ENCODE measurements at regions not wholly inside any gene's neighbourhood (a gene's known extent, or its start where the extent isn't known, plus 50 kb on each side); places are given as distances from the start of the nearest gene placed in this dataset.
"Not testable (repeated sequence)": the region's sequence is repeated elsewhere in the genome, so short reads cannot be mapped to it uniquely, and the experiment has no call there.

- H3K4me3 ChIP-seq (ENCODE audit: low read depth, low read length): peak overlapping the region; percentile 13
Observed at GRCh38 chr9:64016845-64017406, 1268.1 kb downstream of the FOXD4L5 start.

GRCh38 chr9:64016246-64016645 is 1268.8 kb downstream of the FOXD4L5 start:
- H3K4me3 ChIP-seq (ENCODE audit: low read depth, low read length): not testable (repeated sequence)

GRCh38 chr9:64015136-64015535 is 1269.9 kb downstream of the FOXD4L5 start:
- no peak overlapping the region for H3K4me3 ChIP-seq (ENCODE audit: low read depth, low read length)

DNA sequence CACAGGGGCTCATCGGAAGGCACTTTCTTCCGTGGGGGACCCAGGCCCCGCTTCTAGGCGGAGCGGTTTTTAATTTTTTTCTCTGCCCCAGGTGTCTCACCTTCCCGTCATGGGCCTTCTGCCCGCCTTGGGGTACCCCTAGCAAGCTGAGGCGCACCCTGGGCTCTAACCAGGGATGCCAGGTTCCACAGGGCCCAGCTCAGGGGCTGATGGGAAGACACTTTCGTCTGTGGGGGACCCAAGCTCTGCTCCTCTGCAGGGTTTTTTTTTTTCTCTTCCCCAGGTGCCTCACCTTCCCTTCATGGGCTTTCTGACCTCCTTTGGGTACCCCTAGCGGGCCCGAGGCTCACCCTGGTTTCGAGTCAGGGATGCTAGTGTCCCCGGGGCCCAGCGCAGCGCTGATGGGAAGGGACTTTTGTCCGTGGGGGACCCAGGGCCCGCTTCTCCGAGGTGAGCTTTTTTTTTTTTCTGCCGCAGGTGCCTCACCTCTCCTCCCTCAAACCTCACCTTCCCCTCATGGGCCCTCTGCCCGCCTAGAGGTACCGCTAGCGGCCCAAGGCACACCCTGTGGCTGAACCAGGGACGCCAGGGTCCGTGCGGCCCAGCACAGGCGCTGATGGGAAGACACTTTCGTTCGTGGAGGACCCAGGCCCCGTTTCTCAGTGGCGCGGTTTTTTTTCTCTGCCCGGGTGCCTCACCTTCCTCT is 1270.5 kb downstream of the FOXD4L5 start:
- not testable (repeated sequence) for H3K4me3 ChIP-seq (ENCODE audit: low read depth, low read length)

- not testable (repeated sequence) for H3K4me3 ChIP-seq (ENCODE audit: low read depth, low read length)
Observed at GRCh38 chr9:64013122-64013521, 1271.9 kb downstream of the FOXD4L5 start.

DNA sequence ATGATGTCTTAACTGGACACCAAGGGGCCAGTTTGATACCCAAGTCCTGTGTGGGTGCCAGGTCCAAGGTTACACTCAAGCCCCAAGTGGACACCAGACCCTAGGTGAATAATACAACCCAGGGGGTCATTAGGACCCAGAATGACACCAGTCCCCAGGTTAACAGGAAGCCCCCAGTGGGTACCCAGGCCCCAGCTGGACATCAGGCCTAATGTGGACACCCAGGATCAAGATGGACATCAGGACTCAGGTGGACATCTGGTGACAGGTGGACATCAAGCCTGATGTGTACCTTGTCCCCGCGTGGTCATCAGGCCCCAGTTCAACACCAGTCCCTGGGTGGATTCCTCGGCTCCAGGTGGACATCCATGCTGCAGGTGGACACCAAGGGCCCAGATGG is 1273.0 kb downstream of the FOXD4L5 start:
- H3K4me3 ChIP-seq (ENCODE audit: low read depth, low read length): not testable (repeated sequence)

- H3K4me3 ChIP-seq (ENCODE audit: low read depth, low read length): not testable (repeated sequence)
Observed at GRCh38 chr9:63979741-63980140, 1305.3 kb downstream of the FOXD4L5 start.

All from iPS-11a (cell line).